C4-2B (cell line): ENCODE measurements at regions not wholly inside any gene's neighbourhood (a gene's known extent, or its start where the extent isn't known, plus 50 kb on each side); places are given as distances from the start of the nearest gene placed in this dataset.

Experiments used
- H3K27ac ChIP-seq: fragments of 450-650 bp; 2 replicates; pipeline ENCODE4 v1.5.1; 2017
- ZFX ChIP-seq: fragments of 450-650 bp; IDR thresholded peaks from 2 replicates; pipeline ENCODE4 v1.6.1; 2017
- TF ChIP-seq, protein P1 (sequence below): fragments of 450-650 bp; conservative IDR thresholded peaks from 2 replicates; pipeline ENCODE4 v1.5.1; 2017; ENCODE audit warnings: mild to moderate bottlenecking

DNA sequence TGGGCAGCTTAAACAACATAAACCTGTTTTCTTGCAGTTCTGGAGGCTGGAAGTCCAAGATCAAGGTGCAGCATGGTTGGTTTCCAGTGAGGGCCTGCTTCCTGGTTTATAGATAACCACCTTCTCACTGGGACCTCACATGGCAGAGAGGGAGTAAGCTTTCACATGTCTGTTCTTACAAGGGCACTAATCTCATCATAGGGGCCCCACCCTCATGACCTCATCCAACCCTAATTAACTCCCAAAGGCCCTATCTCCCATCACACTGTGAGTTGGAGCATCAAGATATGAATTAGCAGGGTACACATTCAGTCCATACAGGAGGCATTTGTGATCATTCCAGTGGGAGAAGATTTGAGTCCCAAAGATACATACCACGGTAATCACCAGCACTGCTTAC lies 50.5 kb upstream of the GRIN2A start:
- H3K27ac ChIP-seq = no peak overlapping the region
- TF ChIP-seq, protein P1, sequence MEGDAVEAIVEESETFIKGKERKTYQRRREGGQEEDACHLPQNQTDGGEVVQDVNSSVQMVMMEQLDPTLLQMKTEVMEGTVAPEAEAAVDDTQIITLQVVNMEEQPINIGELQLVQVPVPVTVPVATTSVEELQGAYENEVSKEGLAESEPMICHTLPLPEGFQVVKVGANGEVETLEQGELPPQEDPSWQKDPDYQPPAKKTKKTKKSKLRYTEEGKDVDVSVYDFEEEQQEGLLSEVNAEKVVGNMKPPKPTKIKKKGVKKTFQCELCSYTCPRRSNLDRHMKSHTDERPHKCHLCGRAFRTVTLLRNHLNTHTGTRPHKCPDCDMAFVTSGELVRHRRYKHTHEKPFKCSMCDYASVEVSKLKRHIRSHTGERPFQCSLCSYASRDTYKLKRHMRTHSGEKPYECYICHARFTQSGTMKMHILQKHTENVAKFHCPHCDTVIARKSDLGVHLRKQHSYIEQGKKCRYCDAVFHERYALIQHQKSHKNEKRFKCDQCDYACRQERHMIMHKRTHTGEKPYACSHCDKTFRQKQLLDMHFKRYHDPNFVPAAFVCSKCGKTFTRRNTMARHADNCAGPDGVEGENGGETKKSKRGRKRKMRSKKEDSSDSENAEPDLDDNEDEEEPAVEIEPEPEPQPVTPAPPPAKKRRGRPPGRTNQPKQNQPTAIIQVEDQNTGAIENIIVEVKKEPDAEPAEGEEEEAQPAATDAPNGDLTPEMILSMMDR = no peak
- TF ChIP-seq ZFX = no peak

DNA sequence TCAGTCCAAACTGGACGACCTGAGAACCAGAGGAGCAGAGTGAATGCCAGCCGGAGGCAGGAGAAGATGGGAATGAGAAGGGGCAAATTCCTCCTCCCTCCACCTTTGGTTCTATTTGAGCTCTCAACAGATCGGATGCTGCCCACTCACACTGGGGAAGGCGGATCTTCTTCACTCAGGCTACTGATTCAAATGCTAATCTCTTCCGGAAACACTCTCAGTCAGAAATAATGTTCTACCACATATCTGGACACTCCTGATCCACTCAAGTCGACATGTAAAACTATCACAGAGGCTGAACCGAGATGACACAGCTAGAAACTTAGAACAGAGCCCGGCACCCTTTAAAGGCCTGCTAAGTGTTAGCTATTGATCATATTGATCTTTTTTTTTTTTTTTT lies 57.4 kb upstream of the GRIN2A start:
- TF ChIP-seq ZFX = no peak
- TF ChIP-seq, protein P1 = no peak
- no peak overlapping the region for H3K27ac ChIP-seq

DNA sequence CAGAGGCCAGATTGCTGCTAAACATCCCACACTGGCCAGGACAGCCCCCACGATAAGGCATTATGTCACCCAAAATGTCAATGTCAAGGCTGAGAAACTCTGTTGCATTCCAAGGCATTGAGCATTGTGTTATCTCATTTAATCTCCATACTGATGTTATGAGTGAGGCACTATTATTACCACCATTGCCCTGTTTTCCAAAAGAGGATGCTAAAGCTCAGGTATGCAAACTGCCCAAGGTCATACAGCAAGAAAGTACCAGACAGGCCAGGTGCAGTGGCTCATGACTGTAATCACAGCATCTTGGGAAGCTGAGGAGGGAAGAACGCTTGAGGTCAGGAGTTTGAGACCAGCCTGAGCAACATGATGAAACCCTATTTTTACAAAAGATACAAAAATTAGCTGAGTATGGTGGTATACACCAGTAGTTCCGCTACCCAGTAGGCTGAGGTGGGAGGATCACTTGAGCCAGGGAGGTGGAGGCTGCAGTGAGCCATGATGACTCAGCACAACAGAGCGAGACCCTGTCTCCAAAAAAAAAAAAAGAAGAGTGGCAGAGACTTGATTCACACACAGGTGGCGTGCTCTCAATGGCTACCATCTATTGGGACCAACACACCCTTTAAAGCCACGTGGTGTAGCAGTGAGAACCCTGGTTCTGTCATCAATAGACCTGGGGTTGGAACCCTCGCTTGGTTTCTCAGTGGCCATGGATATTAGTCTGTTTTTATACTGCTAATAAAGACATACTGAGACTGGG lies 58.8 kb upstream of the GRIN2A start:
- TF ChIP-seq ZFX = no peak
- TF ChIP-seq, protein P1 = no peak
- no peak overlapping the region for H3K27ac ChIP-seq

DNA sequence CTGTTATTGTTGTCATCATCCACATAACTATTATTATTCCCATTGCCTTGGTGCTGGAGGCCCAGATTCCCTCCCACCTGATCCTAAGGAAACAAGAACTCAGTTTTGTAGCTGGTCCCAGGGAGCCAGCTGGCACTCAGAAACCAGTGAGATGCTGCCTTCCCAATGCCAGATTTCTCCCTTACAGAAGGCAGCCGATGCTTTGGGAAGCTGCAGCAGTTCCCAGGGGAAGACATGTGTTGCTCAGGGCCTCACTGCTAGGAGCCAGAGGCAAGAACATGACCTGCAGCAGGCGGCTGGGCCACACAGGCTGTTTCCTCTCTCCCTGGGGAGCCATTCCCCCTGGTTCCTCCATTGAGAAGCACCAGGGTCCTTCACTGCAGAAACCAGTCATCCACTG lies 59.9 kb upstream of the GRIN2A start:
- TF ChIP-seq, protein P1 = no peak
- no peak for TF ChIP-seq ZFX
- H3K27ac ChIP-seq = no peak overlapping the region

DNA sequence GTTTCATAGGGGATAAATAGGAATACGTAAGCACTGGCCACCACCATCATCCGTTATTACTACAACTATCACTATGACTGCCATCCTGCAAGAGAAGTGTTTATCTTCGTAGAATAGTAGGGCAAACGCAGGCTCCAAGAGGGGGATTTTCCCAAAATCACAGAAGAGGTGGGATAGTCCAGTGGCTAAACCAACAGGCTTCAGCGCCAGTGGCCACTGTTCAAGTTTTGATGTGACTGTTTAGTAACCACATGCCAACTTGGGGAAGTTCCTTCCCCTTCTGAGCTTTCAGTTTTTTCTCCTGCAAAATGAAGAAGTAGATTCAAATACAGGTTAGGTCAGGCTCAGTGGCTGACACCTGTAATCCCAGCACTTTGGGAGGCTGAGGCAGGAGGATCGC lies 60.7 kb upstream of the GRIN2A start:
- TF ChIP-seq, protein P1 = no peak
- no peak for TF ChIP-seq ZFX
- no peak overlapping the region for H3K27ac ChIP-seq

DNA sequence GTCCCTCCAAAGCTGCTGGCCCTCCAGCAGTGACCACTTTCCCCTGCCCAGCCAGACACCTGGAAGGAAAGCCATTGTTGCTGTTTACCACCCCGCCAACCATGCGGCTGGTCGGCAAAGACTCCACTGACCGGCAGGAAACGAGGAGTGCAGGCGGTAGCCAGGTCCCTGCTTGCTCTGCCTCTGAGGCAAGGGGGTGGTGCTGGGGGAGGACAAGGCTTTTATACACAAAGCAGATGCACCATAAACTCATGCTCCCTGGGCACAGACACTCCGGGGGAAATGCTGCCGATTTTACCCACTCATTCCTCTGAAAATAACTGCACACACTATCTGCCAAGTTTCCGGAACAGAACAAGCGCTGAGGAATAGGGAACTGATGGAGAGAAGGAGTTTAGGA lies 62.8 kb upstream of the GRIN2A start:
- TF ChIP-seq, protein P1 = no peak
- no peak overlapping the region for H3K27ac ChIP-seq

DNA sequence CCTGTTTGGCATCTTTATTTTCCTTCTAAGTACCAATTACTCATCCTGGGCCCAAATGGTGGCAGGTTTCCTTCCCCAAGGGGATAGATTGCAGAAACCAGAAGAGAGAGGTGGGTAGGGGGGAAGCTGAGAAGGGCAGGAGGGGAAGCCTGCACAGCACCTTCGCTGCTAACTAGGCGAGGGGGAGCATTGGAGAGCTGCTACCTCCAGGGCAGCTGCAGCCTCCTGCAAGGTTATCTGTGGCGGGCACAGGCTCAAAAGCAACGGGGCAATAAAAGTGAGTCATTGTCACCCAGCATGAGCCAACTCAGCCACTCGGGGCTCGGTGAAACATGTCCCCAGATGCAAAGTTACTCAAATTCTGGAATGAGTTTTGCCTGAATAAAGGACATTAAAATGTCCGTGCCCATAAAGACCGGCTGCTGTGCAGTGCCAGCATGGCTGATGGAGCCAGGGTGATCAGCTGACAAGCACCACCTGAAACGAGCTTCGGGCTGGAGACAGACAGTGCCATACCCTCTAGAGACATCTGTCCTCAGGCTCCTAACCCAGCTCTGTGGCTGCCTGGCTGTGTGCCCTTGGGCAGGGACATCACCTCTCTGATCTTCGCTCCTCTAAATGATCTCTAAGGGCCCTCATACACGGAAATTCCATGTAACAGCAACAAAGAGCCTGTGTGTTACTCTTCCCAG lies 68.1 kb upstream of the GRIN2A start:
- no peak overlapping the region for H3K27ac ChIP-seq
- TF ChIP-seq, protein P1 = no peak
- TF ChIP-seq ZFX = no peak
